ENCODE measurements at regions not wholly inside any gene's neighbourhood (a gene's known extent, or its start where the extent isn't known, plus 50 kb on each side); places are given as distances from the start of the nearest gene placed in this dataset.
"Not testable (repeated sequence)": the region's sequence is repeated elsewhere in the genome, so short reads cannot be mapped to it uniquely, and the experiment has no call there.

GRCh38 chr20:55934146-55934545 is 71.2 kb downstream of the CBLN4 start:
- intact Hi-C loops (cut with micrococcal nuclease; ENCODE audit: unreplicated experiment) = no loop called here
- H3K4me3 ChIP-seq (ENCODE audit: low read depth, low read length) = no peak overlapping the region
- no peak for DNase-seq
- CTCF ChIA-PET = no interaction called here
- no peaks in the 10 kb centered on the region for H3K36me3 ChIP-seq (ENCODE audit: control insufficient read depth, insufficient read depth, low read length)
- peaks cover 6% of the 10 kb centered on the region for H3K27me3 Mint-ChIP-seq (ENCODE audit: insufficient read depth, unreplicated experiment)
- H3K4me1 ChIP-seq = no peaks in the 10 kb centered on the region
- H3K36me3 Mint-ChIP-seq (ENCODE audit: insufficient read depth, unreplicated experiment) = no peaks in the 10 kb centered on the region
- TF ChIP-seq CTCF (IDR thresholded peaks at IDR 0.05; ENCODE audit: insufficient read depth in 1 of 2, low read depth in 1 of 2, low read length in 1 of 2, severe bottlenecking in 1 of 2, unreplicated experiment in 1 of 2) = no peak
- H3K27me3 ChIP-seq (replicated peaks; ENCODE audit: control insufficient read depth, insufficient read depth, low read length) = no peaks in the 10 kb centered on the region
- no peaks in the 10 kb centered on the region for H3K4me1 Mint-ChIP-seq (ENCODE audit: low read depth, unreplicated experiment)
- H3K4me3 Mint-ChIP-seq (ENCODE audit: unreplicated experiment) = no peak overlapping the region
- POLR2A ChIA-PET = no interaction called here
- no peak overlapping the region for H3K27ac Mint-ChIP-seq (ENCODE audit: unreplicated experiment)
- no peaks in the 10 kb centered on the region for H3K9me3 ChIP-seq
- no TSS peak for BruUV-seq (replicated peaks)
- H3K9me3 Mint-ChIP-seq (ENCODE audit: unreplicated experiment) = peaks cover 14% of the 10 kb centered on the region

DNA sequence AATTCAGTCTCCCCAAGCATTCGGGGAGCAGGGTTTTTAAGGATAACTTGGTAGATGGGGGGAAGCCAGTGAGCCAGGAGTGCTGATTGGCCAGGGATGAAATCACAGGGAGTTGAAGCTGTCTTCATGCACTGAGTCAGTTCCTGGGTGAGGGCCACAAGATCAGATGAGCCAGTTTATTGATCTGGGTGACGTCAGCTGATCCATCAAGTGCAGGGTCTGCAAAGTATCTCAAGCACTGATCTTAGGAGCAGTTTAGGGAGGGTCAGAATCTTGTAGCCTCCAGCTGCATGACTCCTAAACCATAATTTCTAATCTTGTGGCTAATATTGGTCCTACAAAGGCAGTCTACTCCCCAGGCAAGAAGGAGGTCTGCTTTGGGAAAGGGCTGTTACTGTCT is 74.4 kb downstream of the CBLN4 start:
- POLR2A ChIA-PET; intact Hi-C loops (cut with micrococcal nuclease; ENCODE audit: unreplicated experiment): not testable (repeated sequence)

DNA sequence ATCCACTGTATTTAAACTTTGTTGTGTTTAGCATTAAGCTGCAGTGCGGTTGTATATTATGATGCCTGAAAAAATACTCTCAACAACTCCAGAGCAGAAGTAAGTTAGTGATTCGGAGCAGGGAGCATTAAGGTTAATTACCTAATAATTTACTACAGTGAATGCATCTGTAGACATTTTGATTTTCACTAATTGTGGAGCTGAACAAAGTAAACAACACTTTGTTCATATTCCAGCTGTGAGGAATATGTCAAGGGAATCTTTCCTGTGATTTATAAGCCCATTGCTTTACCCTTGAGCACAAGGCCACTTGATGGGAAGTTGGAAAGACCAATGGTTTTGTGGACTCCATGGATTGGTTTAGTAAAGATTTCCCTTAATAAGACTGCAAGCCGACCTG is 77.1 kb downstream of the CBLN4 start:
- ChIA-PET CTCF (no interaction called here), POLR2A (no interaction called here)
- H3K4me1 Mint-ChIP-seq (ENCODE audit: low read depth, unreplicated experiment) = no peaks in the 10 kb centered on the region
- Histone ChIP-seq H3K27me3 (replicated peaks; ENCODE audit: control insufficient read depth, insufficient read depth, low read length) (no peaks in the 10 kb centered on the region), H3K36me3 (ENCODE audit: control insufficient read depth, insufficient read depth, low read length) (no peaks in the 10 kb centered on the region), H3K9me3 (peaks cover 8% of the 10 kb centered on the region), H3K4me3 (ENCODE audit: low read depth, low read length) (no peak overlapping the region), H3K4me1 (no peaks in the 10 kb centered on the region)
- peaks cover 3% of the 10 kb centered on the region for H3K27me3 Mint-ChIP-seq (ENCODE audit: insufficient read depth, unreplicated experiment)
- H3K36me3 Mint-ChIP-seq (ENCODE audit: insufficient read depth, unreplicated experiment) = no peaks in the 10 kb centered on the region
- no peak overlapping the region for H3K27ac Mint-ChIP-seq (ENCODE audit: unreplicated experiment)
- no peak for DNase-seq
- no TSS peak for BruUV-seq (replicated peaks)
- no peak for TF ChIP-seq CTCF (IDR thresholded peaks at IDR 0.05; ENCODE audit: insufficient read depth in 1 of 2, low read depth in 1 of 2, low read length in 1 of 2, severe bottlenecking in 1 of 2, unreplicated experiment in 1 of 2)
- intact Hi-C loops (cut with micrococcal nuclease; ENCODE audit: unreplicated experiment) = no loop called here
- no peak overlapping the region for H3K4me3 Mint-ChIP-seq (ENCODE audit: unreplicated experiment)
- H3K9me3 Mint-ChIP-seq (ENCODE audit: unreplicated experiment) = no peaks in the 10 kb centered on the region

More for the DNA sequence above, 74.4 kb downstream of the CBLN4 start:
- H3K4me1 ChIP-seq; DNase-seq; H3K27ac Mint-ChIP-seq (ENCODE audit: unreplicated experiment); H3K9me3 ChIP-seq; H3K27me3 Mint-ChIP-seq (ENCODE audit: insufficient read depth, unreplicated experiment); BruUV-seq (replicated peaks); H3K4me1 Mint-ChIP-seq (ENCODE audit: low read depth, unreplicated experiment); H3K27me3 ChIP-seq (replicated peaks; ENCODE audit: control insufficient read depth, insufficient read depth, low read length); H3K36me3 ChIP-seq (ENCODE audit: control insufficient read depth, insufficient read depth, low read length); H3K4me3 Mint-ChIP-seq (ENCODE audit: unreplicated experiment); CTCF ChIA-PET; H3K36me3 Mint-ChIP-seq (ENCODE audit: insufficient read depth, unreplicated experiment); H3K4me3 ChIP-seq (ENCODE audit: low read depth, low read length); H3K9me3 Mint-ChIP-seq (ENCODE audit: unreplicated experiment): not testable (repeated sequence)

GRCh38 chr20:55919956-55920355 is 85.4 kb downstream of the CBLN4 start:
- intact Hi-C loops (cut with micrococcal nuclease; ENCODE audit: unreplicated experiment) = no loop called here
- DNase-seq = no peak
- ChIA-PET POLR2A (no interaction called here), CTCF (no interaction called here)
- Histone ChIP-seq H3K4me3 (ENCODE audit: low read depth, low read length) (no peak overlapping the region), H3K36me3 (ENCODE audit: control insufficient read depth, insufficient read depth, low read length) (no peaks in the 10 kb centered on the region), H3K27me3 (replicated peaks; ENCODE audit: control insufficient read depth, insufficient read depth, low read length) (no peaks in the 10 kb centered on the region), H3K9me3 (peaks cover 20% of the 10 kb centered on the region), H3K4me1 (no peaks in the 10 kb centered on the region)
- Mint-ChIP-seq H3K4me1 (ENCODE audit: low read depth, unreplicated experiment) (no peaks in the 10 kb centered on the region), H3K9me3 (ENCODE audit: unreplicated experiment) (peaks cover 36% of the 10 kb centered on the region), H3K4me3 (ENCODE audit: unreplicated experiment) (no peak overlapping the region), H3K36me3 (ENCODE audit: insufficient read depth, unreplicated experiment) (no peaks in the 10 kb centered on the region), H3K27me3 (ENCODE audit: insufficient read depth, unreplicated experiment) (no peaks in the 10 kb centered on the region), H3K27ac (ENCODE audit: unreplicated experiment) (no peak overlapping the region)
- TF ChIP-seq CTCF (IDR thresholded peaks at IDR 0.05; ENCODE audit: insufficient read depth in 1 of 2, low read depth in 1 of 2, low read length in 1 of 2, severe bottlenecking in 1 of 2, unreplicated experiment in 1 of 2) = no peak
- no TSS peak for BruUV-seq (replicated peaks)

Data from Caco-2 (cell line).